OCI-LY7 (cell line): ENCODE measurements at regions not wholly inside any gene's neighbourhood (a gene's known extent, or its start where the extent isn't known, plus 50 kb on each side); places are given as distances from the start of the nearest gene placed in this dataset.

Source experiments
- BruUV-seq: library from RNA; stranded (reverse); fragments of 400-500 nt; replicated peaks from 2 replicates; lab custom pipeline; 2021; lab: Mats Ljungman, UMichigan
- CTCF ChIA-PET: fragments of 300-600 bp; sonication (Branson Sonifier 250); formaldehyde crosslinking; loops from one replicate; lab custom pipeline; 2022; ENCODE audit warnings: antibody characterized with exemption; ENCODE audit not compliant: unreplicated experiment; lab: Charles Lee
- POLR2A ChIA-PET: fragments of 300-600 bp; sonication (Branson Sonifier 250); formaldehyde crosslinking; loops from one replicate; lab custom pipeline; 2022; ENCODE audit warnings: antibody characterized with exemption; lab: Charles Lee
- DNase-seq: peaks from one replicate; pipeline ENCODE4 v3.0.0-alpha.2; 2015; ENCODE audit warnings: low spot score
- H2AFZ ChIP-seq: fragments of 200-600 bp; sonication (generic), shearing (Covaris generic); 2 replicates; pipeline ENCODE4 v1.6.1; 2014; ENCODE audit warnings: mild to moderate bottlenecking, antibody characterized with exemption, low read length, moderate library complexity
- H3K27ac ChIP-seq: fragments of 200-600 bp; sonication (generic); 2 replicates; pipeline ENCODE4 v1.5.1; 2014; ENCODE audit warnings: mixed run types, low read depth, mild to moderate bottlenecking, moderate library complexity, low read length, inconsistent platforms; ENCODE audit not compliant: poor library complexity, severe bottlenecking
- H3K36me3 ChIP-seq: fragments of 200-600 bp; sonication (generic); 2 replicates; pipeline ENCODE4 v1.6.1; 2014; ENCODE audit warnings: mild to moderate bottlenecking, antibody characterized with exemption, low read length, moderate library complexity, mixed read lengths; ENCODE audit not compliant: insufficient read depth
- H3K4me1 ChIP-seq: fragments of 200-600 bp; sonication (generic); 2 replicates; pipeline ENCODE4 v1.5.1; 2014; ENCODE audit warnings: mild to moderate bottlenecking, low read length; ENCODE audit not compliant: insufficient read depth, poor library complexity, severe bottlenecking
- H3K4me2 ChIP-seq: fragments of 200-600 bp; sonication (generic); 2 replicates; pipeline ENCODE4 v1.6.1; 2014; ENCODE audit warnings: mild to moderate bottlenecking, low read length
- H3K4me3 ChIP-seq: fragments of 200-600 bp; sonication (generic); 2 replicates; pipeline ENCODE4 v1.5.1; 2014; ENCODE audit warnings: mild to moderate bottlenecking, low read depth, low read length; ENCODE audit not compliant: poor library complexity, severe bottlenecking
- H3K79me2 ChIP-seq: fragments of 200-600 bp; sonication (generic); 2 replicates; pipeline ENCODE4 v1.6.1; 2016; ENCODE audit warnings: low read depth, mild to moderate bottlenecking, low read length, moderate library complexity, mixed read lengths; ENCODE audit not compliant: insufficient read depth
- H3K9me2 ChIP-seq: fragments of 200-600 bp; sonication (generic); 2 replicates; pipeline ENCODE4 v1.6.1; 2016; ENCODE audit warnings: mild to moderate bottlenecking, low read length, mixed read lengths; ENCODE audit not compliant: insufficient read depth
- H3K9me3 ChIP-seq: fragments of 200-600 bp; sonication (generic); 2 replicates; pipeline ENCODE4 v1.6.1; 2014; ENCODE audit warnings: mild to moderate bottlenecking, mixed run types, low read length, mixed read lengths
- H4K20me1 ChIP-seq: fragments of 200-600 bp; sonication (generic); 2 replicates; pipeline ENCODE4 v1.6.1; 2014; ENCODE audit warnings: mild to moderate bottlenecking, antibody characterized with exemption, low read length, moderate library complexity, mixed read lengths; ENCODE audit not compliant: insufficient read depth
- EZH2phosphoT487 ChIP-seq: fragments of 200-600 bp; sonication (generic); IDR thresholded peaks from 2 replicates; pipeline ENCODE4 v1.6.1; 2018; ENCODE audit warnings: low read depth, borderline replicate concordance, mild to moderate bottlenecking, mixed run types, antibody characterized with exemption, low read length, moderate library complexity, mixed read lengths
- intact Hi-C: fragments of 100-400 bp; cut with micrococcal nuclease; formaldehyde crosslinking; loops from one replicate; pipeline ENCODE4 v1.10.0; 2022; ENCODE audit not compliant: unreplicated experiment
- TF ChIP-seq, protein P1 (sequence below): fragments of 200-600 bp; sonication (generic); conservative IDR thresholded peaks from 2 replicates; pipeline ENCODE4 v1.5.1; 2014; ENCODE audit warnings: mild to moderate bottlenecking, antibody characterized with exemption, low read length, moderate library complexity, mixed read lengths

DNA sequence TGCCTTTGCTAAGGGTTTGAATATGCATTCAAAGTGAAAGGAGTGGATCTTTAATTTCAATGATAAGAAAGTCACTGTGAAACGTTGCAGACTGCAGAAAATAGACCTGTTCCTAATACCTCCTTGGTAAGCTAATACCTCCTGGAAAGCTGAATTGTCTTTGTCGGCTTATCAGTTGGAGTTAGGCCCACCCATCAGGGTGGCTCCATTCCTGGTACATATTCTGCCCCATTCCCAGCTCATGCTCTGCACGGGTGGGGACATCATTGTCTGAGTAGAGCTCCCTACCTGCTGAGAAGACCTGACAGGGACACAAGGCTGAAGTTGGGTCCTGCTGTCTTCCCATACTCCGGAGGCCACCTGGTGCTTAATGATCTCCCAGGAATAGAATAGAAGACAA, 203.3 kb downstream of the EN1 start:
- intact Hi-C loops, result no loop called here
- no peaks in the 10 kb centered on the region for H4K20me1 ChIP-seq
- no peaks in the 10 kb centered on the region for H3K9me2 ChIP-seq
- no peaks in the 10 kb centered on the region for H3K9me3 ChIP-seq
- no peak overlapping the region for H3K27ac ChIP-seq
- DNase-seq, result no peak
- no peaks in the 10 kb centered on the region for H3K36me3 ChIP-seq
- H2AFZ ChIP-seq, result no peak overlapping the region
- H3K4me2 ChIP-seq, result no peak overlapping the region
- TF ChIP-seq, protein P1, sequence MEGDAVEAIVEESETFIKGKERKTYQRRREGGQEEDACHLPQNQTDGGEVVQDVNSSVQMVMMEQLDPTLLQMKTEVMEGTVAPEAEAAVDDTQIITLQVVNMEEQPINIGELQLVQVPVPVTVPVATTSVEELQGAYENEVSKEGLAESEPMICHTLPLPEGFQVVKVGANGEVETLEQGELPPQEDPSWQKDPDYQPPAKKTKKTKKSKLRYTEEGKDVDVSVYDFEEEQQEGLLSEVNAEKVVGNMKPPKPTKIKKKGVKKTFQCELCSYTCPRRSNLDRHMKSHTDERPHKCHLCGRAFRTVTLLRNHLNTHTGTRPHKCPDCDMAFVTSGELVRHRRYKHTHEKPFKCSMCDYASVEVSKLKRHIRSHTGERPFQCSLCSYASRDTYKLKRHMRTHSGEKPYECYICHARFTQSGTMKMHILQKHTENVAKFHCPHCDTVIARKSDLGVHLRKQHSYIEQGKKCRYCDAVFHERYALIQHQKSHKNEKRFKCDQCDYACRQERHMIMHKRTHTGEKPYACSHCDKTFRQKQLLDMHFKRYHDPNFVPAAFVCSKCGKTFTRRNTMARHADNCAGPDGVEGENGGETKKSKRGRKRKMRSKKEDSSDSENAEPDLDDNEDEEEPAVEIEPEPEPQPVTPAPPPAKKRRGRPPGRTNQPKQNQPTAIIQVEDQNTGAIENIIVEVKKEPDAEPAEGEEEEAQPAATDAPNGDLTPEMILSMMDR, result no peak
- no peak for TF ChIP-seq EZH2phosphoT487
- H3K4me3 ChIP-seq, result no peak overlapping the region
- POLR2A ChIA-PET, result no interaction called here
- H3K4me1 ChIP-seq, result no peaks in the 10 kb centered on the region
- CTCF ChIA-PET, result no interaction called here
- no TSS peak for BruUV-seq
- H3K79me2 ChIP-seq, result no peaks in the 10 kb centered on the region

DNA sequence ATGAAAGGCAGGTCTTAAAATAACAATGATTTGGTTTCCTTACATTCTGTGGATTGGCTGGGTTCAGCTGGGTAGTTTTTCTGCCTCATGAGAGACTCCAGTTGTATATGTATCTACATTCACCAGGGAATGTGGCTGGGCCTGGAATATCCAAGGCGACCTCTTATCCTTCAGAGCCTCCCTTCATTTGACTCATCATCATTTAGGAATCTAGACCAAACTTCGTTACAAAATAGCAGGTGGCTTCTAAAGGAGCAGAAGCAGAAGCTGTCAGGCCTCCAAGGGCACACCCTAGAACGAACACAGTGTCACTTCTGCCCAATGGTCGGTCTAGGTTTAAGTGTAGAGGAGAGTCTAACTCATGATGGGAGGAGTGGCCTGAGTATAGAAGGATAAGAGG, 204.2 kb downstream of the EN1 start:
- Histone ChIP-seq H2AFZ (no peak overlapping the region), H3K9me3 (no peaks in the 10 kb centered on the region), H3K4me3 (no peak overlapping the region), H3K9me2 (no peaks in the 10 kb centered on the region), H4K20me1 (no peaks in the 10 kb centered on the region), H3K27ac (no peak overlapping the region), H3K4me1 (no peaks in the 10 kb centered on the region), H3K36me3 (no peaks in the 10 kb centered on the region), H3K79me2 (no peaks in the 10 kb centered on the region), H3K4me2 (no peak overlapping the region)
- no peak for TF ChIP-seq EZH2phosphoT487
- TF ChIP-seq, protein P1, result no peak
- intact Hi-C loops, result no loop called here
- BruUV-seq, result no TSS peak
- CTCF ChIA-PET, result no interaction called here
- POLR2A ChIA-PET, result no interaction called here
- DNase-seq, result no peak

DNA sequence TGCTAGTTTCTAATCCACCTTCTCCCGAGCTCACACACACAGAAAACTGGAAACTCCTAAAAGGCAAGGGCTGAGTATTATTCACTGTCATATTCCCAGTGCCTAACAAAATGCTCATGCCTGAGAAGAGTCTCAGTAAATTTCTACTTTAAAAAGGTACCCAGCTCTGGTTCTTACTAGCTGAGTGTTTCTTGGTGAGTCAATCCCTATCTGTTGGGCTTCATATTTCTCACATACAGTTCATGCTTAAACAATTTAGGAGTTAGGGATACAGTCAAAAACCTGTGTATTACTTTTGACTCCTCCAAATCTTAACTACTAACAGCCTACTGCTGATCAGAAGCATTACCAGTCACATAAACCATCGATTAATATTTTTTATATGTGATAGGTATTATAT, 204.9 kb downstream of the EN1 start:
- no TSS peak for BruUV-seq
- intact Hi-C loops, result no loop called here

More for the DNA sequence above, 204.9 kb downstream of the EN1 start:
- Histone ChIP-seq H3K4me3 (no peak overlapping the region), H3K9me2 (no peaks in the 10 kb centered on the region), H3K4me1 (no peaks in the 10 kb centered on the region), H3K27ac (no peak overlapping the region), H3K9me3 (no peaks in the 10 kb centered on the region), H3K36me3 (no peaks in the 10 kb centered on the region), H3K79me2 (no peaks in the 10 kb centered on the region), H2AFZ (no peak overlapping the region), H3K4me2 (no peak overlapping the region), H4K20me1 (no peaks in the 10 kb centered on the region)
- DNase-seq, result no peak
- TF ChIP-seq, protein P1, result no peak
- no peak for TF ChIP-seq EZH2phosphoT487
- ChIA-PET POLR2A (no interaction called here), CTCF (no interaction called here)
